HEK293 (cell line): ENCODE measurements at regions not wholly inside any gene's neighbourhood (a gene's known extent, or its start where the extent isn't known, plus 50 kb on each side); places are given as distances from the start of the nearest gene placed in this dataset.

Experiments
- FEZF1 ChIP-seq: fragments of 450-650 bp; formaldehyde crosslinking; IDR thresholded peaks from 2 replicates; pipeline ENCODE4 v1.5.1; 2016; ENCODE audit warnings: missing biosample characterization, missing genetic modification characterization
- SALL2 ChIP-seq: fragments of 450-650 bp; formaldehyde crosslinking; IDR thresholded peaks from 2 replicates; pipeline ENCODE4 v1.5.0; 2017; ENCODE audit warnings: missing biosample characterization, mild to moderate bottlenecking, missing genetic modification characterization, borderline replicate concordance
- TCF7L2 ChIP-seq: IDR thresholded peaks from 2 replicates; pipeline ENCODE4 v1.6.1; 2011; ENCODE audit warnings: low read depth, mild to moderate bottlenecking, inconsistent platforms, low read length, moderate library complexity, borderline replicate concordance
- YY1 ChIP-seq: fragments of 450-650 bp; formaldehyde crosslinking; IDR thresholded peaks from 2 replicates; pipeline ENCODE4 v1.5.1; 2018; ENCODE audit warnings: missing biosample characterization, missing genetic modification characterization
- ZFP37 ChIP-seq: fragments of 450-650 bp; formaldehyde crosslinking; IDR thresholded peaks from 2 replicates; pipeline ENCODE4 v1.5.1; 2016; ENCODE audit warnings: missing biosample characterization, missing genetic modification characterization
- ZNF239 ChIP-seq: fragments of 450-650 bp; formaldehyde crosslinking; IDR thresholded peaks from 2 replicates; pipeline ENCODE4 v1.5.1; 2016; ENCODE audit warnings: missing biosample characterization, missing genetic modification characterization
- ZNF747 ChIP-seq: fragments of 450-650 bp; formaldehyde crosslinking; IDR thresholded peaks from 2 replicates; pipeline ENCODE4 v1.5.1; 2016; ENCODE audit warnings: missing biosample characterization, missing genetic modification characterization
- TF ChIP-seq, protein P1 (sequence below): fragments of 450-650 bp; formaldehyde crosslinking; IDR thresholded peaks from 2 replicates; pipeline ENCODE4 v1.5.1; 2016; ENCODE audit warnings: missing biosample characterization, missing genetic modification characterization

DNA sequence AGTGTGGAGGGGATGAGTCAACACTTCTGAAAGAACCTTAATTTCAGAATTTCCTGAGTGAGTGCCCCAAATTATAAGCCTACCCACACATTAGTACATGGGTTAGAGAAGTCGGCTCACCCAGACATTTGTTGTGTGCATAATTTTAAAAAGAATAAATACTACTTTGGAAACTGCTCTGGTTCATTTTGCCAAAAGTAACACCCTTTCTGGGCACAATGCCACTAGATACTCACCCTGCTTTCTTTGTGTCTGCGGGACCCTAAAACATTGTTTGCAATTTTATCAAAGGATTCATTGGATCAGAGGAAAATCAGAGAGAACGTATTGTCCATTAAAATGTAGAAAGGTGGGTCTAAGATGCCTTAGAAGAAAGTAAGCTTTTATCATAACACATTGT is 245.5 kb upstream of the NRP1 start:
- TF ChIP-seq ZNF747 (no peak), SALL2 (tag by site-specific recombination) (no peak), TCF7L2 (no peak), YY1 (tag by site-specific recombination) (no peak), ZNF239 (tag by site-specific recombination) (no peak), ZFP37 (tag by site-specific recombination) (no peak), FEZF1 (tag by site-specific recombination) (no peak)
- TF ChIP-seq, protein P1, sequence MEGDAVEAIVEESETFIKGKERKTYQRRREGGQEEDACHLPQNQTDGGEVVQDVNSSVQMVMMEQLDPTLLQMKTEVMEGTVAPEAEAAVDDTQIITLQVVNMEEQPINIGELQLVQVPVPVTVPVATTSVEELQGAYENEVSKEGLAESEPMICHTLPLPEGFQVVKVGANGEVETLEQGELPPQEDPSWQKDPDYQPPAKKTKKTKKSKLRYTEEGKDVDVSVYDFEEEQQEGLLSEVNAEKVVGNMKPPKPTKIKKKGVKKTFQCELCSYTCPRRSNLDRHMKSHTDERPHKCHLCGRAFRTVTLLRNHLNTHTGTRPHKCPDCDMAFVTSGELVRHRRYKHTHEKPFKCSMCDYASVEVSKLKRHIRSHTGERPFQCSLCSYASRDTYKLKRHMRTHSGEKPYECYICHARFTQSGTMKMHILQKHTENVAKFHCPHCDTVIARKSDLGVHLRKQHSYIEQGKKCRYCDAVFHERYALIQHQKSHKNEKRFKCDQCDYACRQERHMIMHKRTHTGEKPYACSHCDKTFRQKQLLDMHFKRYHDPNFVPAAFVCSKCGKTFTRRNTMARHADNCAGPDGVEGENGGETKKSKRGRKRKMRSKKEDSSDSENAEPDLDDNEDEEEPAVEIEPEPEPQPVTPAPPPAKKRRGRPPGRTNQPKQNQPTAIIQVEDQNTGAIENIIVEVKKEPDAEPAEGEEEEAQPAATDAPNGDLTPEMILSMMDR (tag by site-specific recombination), result no peak
